ENCODE measurements at regions not wholly inside any gene's neighbourhood (a gene's known extent, or its start where the extent isn't known, plus 50 kb on each side); places are given as distances from the start of the nearest gene placed in this dataset.

GRCh38 chr2:156136566-156136965, 196.0 kb downstream of the NR4A2 start:
- TF ChIP-seq CTCF (IDR thresholded peaks at IDR 0.05; ENCODE audit: low read depth, low read length, poor library complexity, severe bottlenecking) (no peak), EZH2phosphoT487 (IDR thresholded peaks at IDR 0.05; ENCODE audit: borderline replicate concordance, low read length) (no peak)

Measured in DOHH2 (cell line).